ENCODE measurements at regions not wholly inside any gene's neighbourhood (a gene's known extent, or its start where the extent isn't known, plus 50 kb on each side); places are given as distances from the start of the nearest gene placed in this dataset.

DNA sequence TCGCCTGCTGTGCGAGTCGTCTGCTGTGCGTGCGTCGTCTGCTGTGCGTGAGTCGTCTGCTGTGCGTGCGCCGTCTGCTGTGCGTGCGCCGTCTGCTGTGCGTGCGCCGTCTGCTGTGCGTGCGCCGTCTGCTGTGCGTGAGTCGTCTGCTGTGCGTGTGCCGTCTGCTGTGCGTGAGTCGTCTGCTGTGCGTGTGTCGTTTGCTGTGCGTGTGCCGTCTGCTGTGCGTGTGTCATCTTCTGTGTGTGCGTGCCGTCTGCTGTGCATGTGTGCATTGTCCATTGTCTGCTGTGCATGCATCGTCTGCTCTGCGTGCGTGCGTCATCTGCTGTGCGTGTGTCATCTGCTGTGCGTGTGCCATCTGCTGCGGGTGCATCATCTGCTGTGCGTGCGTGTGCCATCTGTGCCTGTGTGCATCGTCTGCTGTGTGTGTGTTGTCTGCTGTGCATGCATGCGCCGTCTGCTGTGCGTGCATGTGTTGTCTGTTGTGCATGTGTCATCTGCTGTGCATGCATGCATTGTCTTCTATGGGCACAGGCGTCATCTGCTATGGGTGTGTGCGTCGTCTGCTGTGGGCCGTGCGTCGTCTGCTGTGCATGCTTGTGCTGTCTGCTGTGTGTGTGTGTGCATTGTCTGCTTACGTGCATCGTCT lies 68.6 kb upstream of the IRX4 start:
- no peaks in the 10 kb centered on the region for H3K9me2 ChIP-seq (replicated peaks; ENCODE audit: insufficient read depth, low read length)
- H3K27me3 ChIP-seq (ENCODE audit: low read length): no peaks in the 10 kb centered on the region
- no peak overlapping the region for H3K27ac ChIP-seq (ENCODE audit: low read depth, low read length)
- TF ChIP-seq EZH2phosphoT487 (conservative IDR thresholded peaks at IDR 0.05; ENCODE audit: low read length): no peak
- TF ChIP-seq, protein P1, sequence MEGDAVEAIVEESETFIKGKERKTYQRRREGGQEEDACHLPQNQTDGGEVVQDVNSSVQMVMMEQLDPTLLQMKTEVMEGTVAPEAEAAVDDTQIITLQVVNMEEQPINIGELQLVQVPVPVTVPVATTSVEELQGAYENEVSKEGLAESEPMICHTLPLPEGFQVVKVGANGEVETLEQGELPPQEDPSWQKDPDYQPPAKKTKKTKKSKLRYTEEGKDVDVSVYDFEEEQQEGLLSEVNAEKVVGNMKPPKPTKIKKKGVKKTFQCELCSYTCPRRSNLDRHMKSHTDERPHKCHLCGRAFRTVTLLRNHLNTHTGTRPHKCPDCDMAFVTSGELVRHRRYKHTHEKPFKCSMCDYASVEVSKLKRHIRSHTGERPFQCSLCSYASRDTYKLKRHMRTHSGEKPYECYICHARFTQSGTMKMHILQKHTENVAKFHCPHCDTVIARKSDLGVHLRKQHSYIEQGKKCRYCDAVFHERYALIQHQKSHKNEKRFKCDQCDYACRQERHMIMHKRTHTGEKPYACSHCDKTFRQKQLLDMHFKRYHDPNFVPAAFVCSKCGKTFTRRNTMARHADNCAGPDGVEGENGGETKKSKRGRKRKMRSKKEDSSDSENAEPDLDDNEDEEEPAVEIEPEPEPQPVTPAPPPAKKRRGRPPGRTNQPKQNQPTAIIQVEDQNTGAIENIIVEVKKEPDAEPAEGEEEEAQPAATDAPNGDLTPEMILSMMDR (IDR thresholded peaks at IDR 0.05; ENCODE audit: insufficient read depth, low read length, poor library complexity, severe bottlenecking): no peak
- no peaks in the 10 kb centered on the region for H3K36me3 ChIP-seq (ENCODE audit: low read length)
- H3K4me2 ChIP-seq (ENCODE audit: low read depth, low read length, poor library complexity, severe bottlenecking): no peak overlapping the region
- H3K4me3 ChIP-seq (ENCODE audit: insufficient read depth, low read length, poor library complexity, severe bottlenecking): no peak overlapping the region
- H3K79me2 ChIP-seq (ENCODE audit: insufficient read depth, low read length): no peaks in the 10 kb centered on the region
- no peak overlapping the region for H3K9ac ChIP-seq (ENCODE audit: low read length)
- H4K20me1 ChIP-seq (ENCODE audit: low read depth, low read length): no peaks in the 10 kb centered on the region
- H2AFZ ChIP-seq (ENCODE audit: low read depth, low read length, severe bottlenecking): no peak overlapping the region
- H3F3A ChIP-seq (ENCODE audit: insufficient read depth): no peaks in the 10 kb centered on the region
- H3K9me3 ChIP-seq (ENCODE audit: insufficient read depth, low read length): no peaks in the 10 kb centered on the region

DNA sequence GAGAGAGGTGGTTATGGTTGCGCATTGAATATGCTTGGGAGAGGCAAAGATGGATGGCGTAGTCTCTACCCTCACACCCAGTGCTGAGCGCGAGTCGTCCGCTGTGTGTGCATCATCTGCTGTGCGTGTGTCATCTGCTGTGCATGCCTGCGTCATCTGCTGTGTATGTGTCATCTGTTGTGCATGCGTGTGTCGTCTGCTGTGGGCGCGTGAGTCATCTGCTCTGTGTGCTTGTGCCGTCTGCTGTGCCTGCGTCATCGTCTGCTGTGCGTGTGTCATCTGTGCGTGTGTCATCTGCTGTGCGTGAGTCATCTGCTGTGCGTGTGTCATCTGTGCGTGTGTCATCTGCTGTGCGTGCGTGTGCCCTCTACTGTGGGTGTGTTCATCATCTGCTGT lies 68.0 kb upstream of the IRX4 start:
- Histone ChIP-seq H3K79me2 (ENCODE audit: insufficient read depth, low read length) (no peaks in the 10 kb centered on the region), H3K36me3 (ENCODE audit: low read length) (no peaks in the 10 kb centered on the region), H3K27ac (ENCODE audit: low read depth, low read length) (no peak overlapping the region), H3F3A (ENCODE audit: insufficient read depth) (no peaks in the 10 kb centered on the region), H3K9me2 (replicated peaks; ENCODE audit: insufficient read depth, low read length) (no peaks in the 10 kb centered on the region), H3K4me3 (ENCODE audit: insufficient read depth, low read length, poor library complexity, severe bottlenecking) (no peak overlapping the region), H3K27me3 (ENCODE audit: low read length) (no peaks in the 10 kb centered on the region), H2AFZ (ENCODE audit: low read depth, low read length, severe bottlenecking) (no peak overlapping the region), H3K9ac (ENCODE audit: low read length) (no peak overlapping the region), H3K4me2 (ENCODE audit: low read depth, low read length, poor library complexity, severe bottlenecking) (no peak overlapping the region), H4K20me1 (ENCODE audit: low read depth, low read length) (no peaks in the 10 kb centered on the region), H3K9me3 (ENCODE audit: insufficient read depth, low read length) (no peaks in the 10 kb centered on the region)
- TF ChIP-seq EZH2phosphoT487 (conservative IDR thresholded peaks at IDR 0.05; ENCODE audit: low read length): no peak
- TF ChIP-seq, protein P1 (IDR thresholded peaks at IDR 0.05; ENCODE audit: insufficient read depth, low read length, poor library complexity, severe bottlenecking): no peak

DNA sequence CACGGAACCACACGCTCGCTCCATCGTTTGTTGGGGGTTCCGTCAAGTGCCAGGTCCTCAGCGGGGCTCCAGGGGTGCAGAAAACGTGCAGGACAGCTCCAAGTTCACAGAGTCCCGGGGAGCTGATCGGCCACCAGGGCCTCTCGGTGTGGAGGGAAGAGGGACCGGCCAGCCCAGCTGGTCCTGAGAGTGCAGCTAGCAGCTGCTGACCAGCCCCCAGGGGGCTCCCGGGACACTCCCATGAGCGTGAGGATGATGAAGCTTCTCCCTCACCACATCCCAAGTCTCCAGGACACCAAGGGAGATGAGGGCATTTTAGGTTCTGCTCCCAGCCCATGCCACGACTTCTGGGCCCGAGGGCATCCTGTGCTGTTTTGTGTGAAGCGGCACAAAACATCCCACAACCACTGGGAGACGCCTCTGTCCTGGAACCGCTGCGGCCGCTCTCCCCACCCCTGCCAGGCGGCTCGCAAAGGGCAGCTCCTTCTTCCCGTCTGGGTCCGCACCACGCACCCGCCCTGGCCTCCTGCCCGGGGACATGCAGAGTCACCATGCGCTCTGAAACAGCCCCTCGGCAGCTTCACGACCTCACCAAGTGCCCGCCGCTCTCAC lies 67.5 kb upstream of the IRX4 start:
- Histone ChIP-seq H2AFZ (ENCODE audit: low read depth, low read length, severe bottlenecking) (no peak overlapping the region), H3K36me3 (ENCODE audit: low read length) (no peaks in the 10 kb centered on the region), H3K9me3 (ENCODE audit: insufficient read depth, low read length) (no peaks in the 10 kb centered on the region), H3F3A (ENCODE audit: insufficient read depth) (no peaks in the 10 kb centered on the region), H3K9ac (ENCODE audit: low read length) (no peak overlapping the region), H3K9me2 (replicated peaks; ENCODE audit: insufficient read depth, low read length) (no peaks in the 10 kb centered on the region), H4K20me1 (ENCODE audit: low read depth, low read length) (no peaks in the 10 kb centered on the region), H3K4me2 (ENCODE audit: low read depth, low read length, poor library complexity, severe bottlenecking) (no peak overlapping the region), H3K27ac (ENCODE audit: low read depth, low read length) (no peak overlapping the region), H3K4me3 (ENCODE audit: insufficient read depth, low read length, poor library complexity, severe bottlenecking) (no peak overlapping the region), H3K79me2 (ENCODE audit: insufficient read depth, low read length) (no peaks in the 10 kb centered on the region), H3K27me3 (ENCODE audit: low read length) (no peaks in the 10 kb centered on the region)
- TF ChIP-seq, protein P1 (IDR thresholded peaks at IDR 0.05; ENCODE audit: insufficient read depth, low read length, poor library complexity, severe bottlenecking): no peak
- no peak for TF ChIP-seq EZH2phosphoT487 (conservative IDR thresholded peaks at IDR 0.05; ENCODE audit: low read length)
